Neural crest cell (in vitro differentiated cells): ENCODE measurements at regions not wholly inside any gene's neighbourhood (a gene's known extent, or its start where the extent isn't known, plus 50 kb on each side); places are given as distances from the start of the nearest gene placed in this dataset.

ENCODE experiments used
- DNase-seq: peaks from one replicate; pipeline ENCODE4 v3.0.0; 2021; ENCODE audit warnings: low read depth, mixed read lengths, low spot score
- H3K27ac Mint-ChIP-seq: one replicate; pipeline ENCODE4 v1.8.0; 2021; ENCODE audit warnings: mild to moderate bottlenecking, mixed read lengths; ENCODE audit not compliant: unreplicated experiment
- H3K27me3 Mint-ChIP-seq: 2 replicates; pipeline ENCODE4 v1.8.0; 2021; ENCODE audit warnings: low read depth, mild to moderate bottlenecking, mixed read lengths
- H3K36me3 Mint-ChIP-seq: 2 replicates; pipeline ENCODE4 v1.8.0; 2021; ENCODE audit warnings: low read depth, mild to moderate bottlenecking, mixed read lengths
- H3K4me1 Mint-ChIP-seq: 2 replicates; pipeline ENCODE4 v1.8.0; 2021; ENCODE audit warnings: mixed read lengths
- H3K4me3 Mint-ChIP-seq: one replicate; pipeline ENCODE4 v1.8.0; 2021; ENCODE audit warnings: mild to moderate bottlenecking, mixed read lengths
- H3K9me3 Mint-ChIP-seq: 2 replicates; pipeline ENCODE4 v1.8.0; 2021; ENCODE audit warnings: mixed read lengths
- CTCF ChIP-seq: fragments of 200-600 bp; sonication (generic); conservative IDR thresholded peaks from 2 replicates; pipeline ENCODE4 v1.5.0; 2021; ENCODE audit warnings: antibody characterized with exemption, mild to moderate bottlenecking

GRCh38 chr5:61728287-61728686 is 396.2 kb downstream of the ZSWIM6 start:
- DNase-seq = no peak
- Mint-ChIP-seq H3K36me3 (no peaks in the 10 kb centered on the region), H3K27ac (no peak overlapping the region), H3K4me3 (no peak overlapping the region), H3K4me1 (peaks cover 33% of the 10 kb centered on the region), H3K9me3 (no peaks in the 10 kb centered on the region), H3K27me3 (peaks cover 20% of the 10 kb centered on the region)
- TF ChIP-seq CTCF = no peak

GRCh38 chr5:61730866-61731265 is 398.8 kb downstream of the ZSWIM6 start:
- peaks cover 46% of the 10 kb centered on the region for H3K4me1 Mint-ChIP-seq
- no peak for DNase-seq
- H3K9me3 Mint-ChIP-seq = no peaks in the 10 kb centered on the region
- no peak overlapping the region for H3K4me3 Mint-ChIP-seq
- TF ChIP-seq CTCF = no peak
- no peaks in the 10 kb centered on the region for H3K36me3 Mint-ChIP-seq
- H3K27me3 Mint-ChIP-seq = peaks cover 18% of the 10 kb centered on the region
- no peak overlapping the region for H3K27ac Mint-ChIP-seq

GRCh38 chr5:61731267-61731945 is 399.3 kb downstream of the ZSWIM6 start:
- Mint-ChIP-seq H3K4me3 (peak overlapping the region; percentile 59), H3K4me1 (peaks cover 52% of the 10 kb centered on the region), H3K27me3 (peaks cover 16% of the 10 kb centered on the region), H3K27ac (peak overlapping the region; percentile 38), H3K36me3 (no peaks in the 10 kb centered on the region), H3K9me3 (no peaks in the 10 kb centered on the region)
- DNase-seq = no peak
- no peak for TF ChIP-seq CTCF

GRCh38 chr5:61731946-61732314 is 399.9 kb downstream of the ZSWIM6 start:
- TF ChIP-seq CTCF = no peak
- H3K4me3 Mint-ChIP-seq = peak overlapping the region; percentile 59
- peaks cover 12% of the 10 kb centered on the region for H3K27me3 Mint-ChIP-seq
- peaks cover 57% of the 10 kb centered on the region for H3K4me1 Mint-ChIP-seq
- H3K27ac Mint-ChIP-seq = peak overlapping the region; percentile 20
- H3K36me3 Mint-ChIP-seq = no peaks in the 10 kb centered on the region
- DNase-seq = no peak
- no peaks in the 10 kb centered on the region for H3K9me3 Mint-ChIP-seq

GRCh38 chr5:61732369-61732768 is 400.3 kb downstream of the ZSWIM6 start:
- peaks cover 61% of the 10 kb centered on the region for H3K4me1 Mint-ChIP-seq
- H3K4me3 Mint-ChIP-seq = peak overlapping the region; percentile 59
- H3K27ac Mint-ChIP-seq = peak overlapping the region; percentile 20
- H3K9me3 Mint-ChIP-seq = no peaks in the 10 kb centered on the region
- no peaks in the 10 kb centered on the region for H3K36me3 Mint-ChIP-seq
- TF ChIP-seq CTCF = no peak
- peak; percentile 29 for DNase-seq
- H3K27me3 Mint-ChIP-seq = peaks cover 12% of the 10 kb centered on the region
